HG02571 (cell line): ENCODE measurements at regions not wholly inside any gene's neighbourhood (a gene's known extent, or its start where the extent isn't known, plus 50 kb on each side); places are given as distances from the start of the nearest gene placed in this dataset.
"Not testable (repeated sequence)": the region's sequence is repeated elsewhere in the genome, so short reads cannot be mapped to it uniquely, and the experiment has no call there.

Source experiments
- ATAC-seq: cut with Tn5 transposase; IDR thresholded peaks from one replicate; pipeline ENCODE4 v1.9.1; 2021; ENCODE audit warnings: mild to moderate bottlenecking, moderate library complexity; ENCODE audit not compliant: unreplicated experiment

DNA sequence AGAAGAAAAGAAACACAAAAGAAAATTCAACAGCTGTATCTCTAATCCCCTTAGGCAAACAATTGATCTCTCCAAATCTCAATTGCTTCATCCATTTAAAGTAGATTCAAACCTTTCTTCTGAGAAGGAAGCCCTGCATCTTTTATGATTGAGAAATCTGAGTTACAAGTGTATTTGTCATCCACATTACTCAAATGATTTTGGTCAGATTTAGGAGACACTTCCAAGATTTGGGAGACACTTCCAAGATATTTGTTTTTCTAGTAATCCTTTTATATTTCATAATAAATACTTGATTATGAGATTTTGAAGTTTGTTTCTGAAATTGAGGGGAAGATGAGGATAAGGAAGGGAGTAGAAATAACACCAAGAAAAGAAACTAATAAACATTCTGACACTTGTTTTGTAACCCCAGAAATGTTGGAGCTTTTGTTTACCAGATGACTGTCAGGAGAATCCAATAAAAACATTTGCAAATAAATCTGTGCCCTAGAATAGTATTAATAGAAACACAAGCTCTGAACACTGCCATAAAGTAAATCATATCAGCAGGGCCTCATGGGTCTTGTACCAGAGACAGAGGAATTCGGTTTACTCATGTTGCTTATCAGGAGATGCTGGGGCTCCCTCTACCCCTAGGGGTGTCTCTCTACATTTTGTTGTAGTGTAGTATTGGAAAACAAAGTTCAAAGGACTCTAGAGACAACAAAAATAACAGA lies 314.3 kb upstream of the NT5E start:
- no peak for ATAC-seq

DNA sequence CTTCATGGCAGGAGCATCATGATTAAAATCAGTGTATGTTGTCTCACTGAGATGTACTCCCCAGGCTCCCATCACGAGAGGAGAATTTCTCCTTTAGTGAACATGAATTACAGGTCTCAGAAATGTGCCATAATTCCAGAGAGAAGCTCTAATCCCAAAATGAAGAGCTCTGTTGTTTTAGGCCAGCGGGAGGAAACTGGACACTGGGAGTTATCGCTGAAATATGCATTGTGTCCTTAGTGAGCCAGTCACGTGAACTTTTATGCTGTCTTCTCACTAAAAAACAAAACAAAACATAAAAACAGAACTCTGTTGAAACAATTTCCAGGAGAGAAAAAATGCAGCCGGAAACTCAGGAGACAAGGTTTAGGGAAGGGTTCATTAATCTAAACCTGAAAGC lies 315.7 kb upstream of the NT5E start:
- ATAC-seq = no peak

GRCh38 chr6:85132091-85132490 lies 317.8 kb upstream of the NT5E start:
- no peak for ATAC-seq

- ATAC-seq = no peak
Observed at GRCh38 chr6:85130743-85131142, 319.1 kb upstream of the NT5E start.

GRCh38 chr6:85129881-85130280 lies 320.0 kb upstream of the NT5E start:
- no peak for ATAC-seq

DNA sequence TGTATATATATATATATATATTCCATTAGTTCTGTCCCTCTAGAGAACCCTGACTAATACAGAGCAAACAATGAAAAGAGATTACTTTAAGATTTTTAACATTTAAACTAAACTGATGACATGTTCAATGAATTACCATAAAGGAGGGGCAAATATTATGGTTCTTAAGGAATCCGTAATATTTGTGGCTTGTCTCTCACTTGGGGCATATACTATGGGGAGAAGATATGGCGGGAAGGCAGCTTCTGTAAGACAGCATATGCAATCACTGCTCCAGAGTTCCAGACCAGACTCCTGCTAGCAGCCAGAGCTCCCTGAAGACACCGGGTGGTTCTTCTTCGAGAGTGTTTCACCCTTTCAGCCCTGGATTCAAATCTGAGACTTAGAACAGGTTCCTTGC lies 321.1 kb upstream of the NT5E start:
- no peak for ATAC-seq

- not testable (repeated sequence) for ATAC-seq
Observed at GRCh38 chr6:85128256-85128655, 321.6 kb upstream of the NT5E start.

GRCh38 chr6:85127696-85128243 lies 322.1 kb upstream of the NT5E start:
- no peak for ATAC-seq

DNA sequence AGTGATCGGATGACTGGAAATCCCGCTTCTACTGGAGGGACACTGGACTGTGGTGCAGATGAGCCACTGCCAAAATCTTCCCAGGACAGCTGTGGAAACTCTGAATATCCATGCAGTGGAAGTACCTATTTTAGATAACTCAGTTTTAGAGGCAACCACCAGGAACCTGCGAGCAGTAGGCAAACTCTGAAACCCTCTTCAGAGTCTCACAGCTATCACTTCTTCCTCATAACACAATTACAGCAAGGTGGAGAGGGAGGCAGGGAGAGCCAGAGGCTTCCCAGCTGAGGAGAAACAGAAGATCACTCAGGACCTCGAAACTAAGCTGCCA lies 322.8 kb upstream of the NT5E start:
- no peak for ATAC-seq

- ATAC-seq = no peak
Observed at GRCh38 chr6:85126485-85127167, 323.3 kb upstream of the NT5E start.

GRCh38 chr6:85125526-85125925 lies 324.4 kb upstream of the NT5E start:
- no peak for ATAC-seq

- no peak for ATAC-seq
Observed at GRCh38 chr6:85124472-85125354, 325.2 kb upstream of the NT5E start.

DNA sequence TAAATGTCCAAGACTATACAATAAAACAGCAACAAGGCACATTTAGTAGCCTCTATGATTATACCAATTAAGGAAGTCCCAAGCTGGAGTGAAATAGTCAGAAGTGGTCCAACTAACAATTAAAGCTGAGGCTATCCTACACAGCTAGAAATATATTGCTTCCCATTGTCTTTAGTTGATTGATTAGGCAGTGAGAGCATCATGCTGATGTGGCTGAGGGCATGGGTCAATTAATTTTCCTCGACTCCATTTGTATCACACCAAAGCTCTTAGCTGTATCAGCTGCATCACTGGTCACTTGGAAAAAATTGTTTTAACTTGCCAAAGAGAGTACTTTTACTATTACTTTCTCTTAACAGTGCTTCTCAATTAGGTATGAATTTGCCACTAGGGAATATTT lies 328.7 kb upstream of the NT5E start:
- ATAC-seq = no peak

GRCh38 chr6:85118652-85119235 lies 331.1 kb upstream of the NT5E start:
- no peak for ATAC-seq

GRCh38 chr6:85118233-85118632 lies 331.6 kb upstream of the NT5E start:
- ATAC-seq = no peak

DNA sequence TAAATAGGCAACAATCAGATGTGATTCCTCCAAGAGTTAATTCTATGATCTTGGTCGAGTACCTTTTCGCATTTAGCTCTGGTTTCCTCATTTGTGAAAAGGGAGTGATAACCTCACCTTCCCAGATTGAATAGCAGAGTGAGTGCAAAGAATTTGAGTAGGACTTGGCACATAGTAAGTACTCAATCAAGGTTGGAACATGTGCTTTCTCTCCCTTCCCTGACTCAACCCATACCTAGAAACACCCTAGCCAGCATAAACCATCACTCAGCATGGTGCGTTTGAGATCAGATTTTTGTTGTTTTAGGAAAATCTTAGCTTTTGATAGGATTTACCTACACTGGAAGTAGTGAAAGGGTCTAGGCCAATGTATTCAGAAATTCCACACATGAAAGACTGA lies 333.4 kb upstream of the NT5E start:
- no peak for ATAC-seq

- ATAC-seq = no peak
Observed at GRCh38 chr6:85115876-85116275, 334.0 kb upstream of the NT5E start.

- ATAC-seq = no peak
Observed at GRCh38 chr6:85115376-85115775, 334.5 kb upstream of the NT5E start.

GRCh38 chr6:85114581-85114935 lies 335.3 kb upstream of the NT5E start:
- no peak for ATAC-seq

DNA sequence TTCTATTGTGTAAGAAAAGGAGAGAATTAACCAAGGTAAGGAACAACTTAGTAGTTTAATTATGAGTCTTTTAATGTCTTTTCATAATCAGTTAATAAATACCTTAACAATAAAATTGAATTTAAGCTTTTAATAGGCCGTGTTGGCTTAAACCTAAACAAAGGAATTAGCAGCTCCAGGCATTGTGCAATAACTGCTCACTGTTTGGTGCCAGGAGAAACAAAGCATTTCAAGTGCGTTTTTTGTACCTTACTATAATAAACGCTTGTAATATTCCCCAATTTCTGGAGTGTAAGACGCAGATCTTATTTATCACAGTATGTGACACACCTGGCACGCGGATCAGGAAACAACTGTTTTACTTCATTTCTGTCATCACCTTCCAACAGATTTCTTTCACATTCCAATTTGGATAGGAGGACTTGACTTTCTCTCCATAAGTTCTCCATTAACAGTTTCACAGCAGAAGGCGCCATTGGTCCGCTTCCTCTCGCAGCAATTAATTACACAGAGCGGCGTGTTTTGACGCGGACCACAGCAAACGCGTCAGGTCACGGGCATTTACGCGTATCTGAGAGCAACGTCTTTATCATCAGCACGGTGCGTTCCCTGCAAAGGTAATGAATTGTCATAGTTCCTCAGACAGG lies 335.8 kb upstream of the NT5E start:
- ATAC-seq = no peak

DNA sequence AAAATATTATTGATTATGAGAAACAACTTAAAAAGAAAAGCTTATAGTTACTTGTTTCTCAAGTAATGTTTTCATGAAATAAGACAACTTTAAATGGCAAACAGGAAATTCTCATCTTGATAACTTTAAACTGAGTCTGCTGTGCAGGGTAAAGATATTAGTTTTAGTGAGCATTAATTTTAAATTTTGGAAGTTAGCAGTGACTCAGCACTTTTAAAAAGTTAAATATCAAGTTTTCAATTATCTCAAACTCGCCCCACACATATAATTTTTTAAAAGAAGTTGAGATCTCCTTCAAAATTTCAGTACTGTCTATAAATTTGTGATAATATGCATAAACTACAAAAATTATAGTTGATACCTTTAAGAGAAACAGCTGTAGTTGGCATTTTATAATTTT lies 337.3 kb upstream of the NT5E start:
- no peak for ATAC-seq
